Neural crest cell (in vitro differentiated cells): ENCODE measurements at regions not wholly inside any gene's neighbourhood (a gene's known extent, or its start where the extent isn't known, plus 50 kb on each side); places are given as distances from the start of the nearest gene placed in this dataset.

Source experiments
- DNase-seq: peaks from one replicate; pipeline ENCODE4 v3.0.0; 2021; ENCODE audit warnings: low read depth, mixed read lengths, low spot score
- H3K27ac Mint-ChIP-seq: one replicate; pipeline ENCODE4 v1.8.0; 2021; ENCODE audit warnings: mild to moderate bottlenecking, mixed read lengths; ENCODE audit not compliant: unreplicated experiment
- H3K27me3 Mint-ChIP-seq: 2 replicates; pipeline ENCODE4 v1.8.0; 2021; ENCODE audit warnings: low read depth, mild to moderate bottlenecking, mixed read lengths
- H3K36me3 Mint-ChIP-seq: 2 replicates; pipeline ENCODE4 v1.8.0; 2021; ENCODE audit warnings: low read depth, mild to moderate bottlenecking, mixed read lengths
- H3K4me1 Mint-ChIP-seq: 2 replicates; pipeline ENCODE4 v1.8.0; 2021; ENCODE audit warnings: mixed read lengths
- H3K4me3 Mint-ChIP-seq: one replicate; pipeline ENCODE4 v1.8.0; 2021; ENCODE audit warnings: mild to moderate bottlenecking, mixed read lengths
- H3K9me3 Mint-ChIP-seq: 2 replicates; pipeline ENCODE4 v1.8.0; 2021; ENCODE audit warnings: mixed read lengths
- CTCF ChIP-seq: fragments of 200-600 bp; sonication (generic); conservative IDR thresholded peaks from 2 replicates; pipeline ENCODE4 v1.5.0; 2021; ENCODE audit warnings: antibody characterized with exemption, mild to moderate bottlenecking

DNA sequence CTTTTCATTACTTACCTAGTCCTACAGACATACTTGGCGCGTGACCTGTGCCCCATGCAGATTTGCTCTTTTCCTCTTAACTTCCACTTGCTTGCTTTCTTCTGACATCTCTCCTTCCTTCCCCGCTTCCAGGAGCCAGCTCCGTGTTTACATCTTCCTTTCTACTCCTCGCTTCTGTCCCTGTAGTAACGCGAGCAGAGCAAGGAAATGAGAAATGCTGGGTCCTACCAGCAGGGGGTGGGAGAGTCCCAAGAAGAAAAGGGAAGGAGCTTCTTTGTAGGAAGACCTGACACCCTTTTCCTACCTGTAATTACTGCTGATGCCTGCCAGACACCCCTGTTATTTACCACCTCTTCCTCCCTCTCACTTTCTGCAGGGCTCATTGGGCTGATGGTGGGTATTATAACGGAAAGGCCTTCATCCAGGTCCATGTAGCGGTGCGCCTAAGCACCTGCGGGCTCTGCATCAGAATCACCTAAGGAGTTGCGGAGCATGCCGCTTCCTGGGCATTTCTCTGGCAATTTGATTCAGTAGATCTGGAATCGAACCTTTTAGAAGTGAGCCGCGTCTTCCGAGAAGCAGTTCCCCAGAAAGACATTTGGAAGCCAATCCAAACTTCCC is 1260.8 kb upstream of the WWC1 start:
- DNase-seq, result peak; percentile 14
- H3K27me3 Mint-ChIP-seq, result no peaks in the 10 kb centered on the region

DNA sequence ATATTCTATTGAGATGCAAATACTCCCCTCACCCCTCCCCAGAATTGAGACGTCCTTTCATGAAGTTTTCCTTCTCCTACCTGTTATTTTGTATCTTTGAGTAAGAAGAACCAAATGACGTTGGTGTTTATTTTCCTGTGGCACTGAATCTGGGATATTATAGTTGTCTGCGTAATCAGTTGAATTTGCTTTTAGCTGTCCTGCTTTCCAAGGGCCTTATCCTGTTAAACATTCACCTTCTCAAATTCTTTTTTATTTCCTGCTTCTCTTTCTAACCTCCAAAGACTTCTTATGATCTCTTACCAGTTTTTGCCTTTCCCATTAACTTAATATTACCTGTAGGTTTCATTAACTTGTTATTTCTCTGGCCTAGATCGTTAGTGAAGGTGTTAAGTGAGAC is 1254.9 kb upstream of the WWC1 start:
- H3K27me3 Mint-ChIP-seq, result no peaks in the 10 kb centered on the region
- no peak for TF ChIP-seq CTCF
- H3K9me3 Mint-ChIP-seq, result no peaks in the 10 kb centered on the region
- no peaks in the 10 kb centered on the region for H3K4me1 Mint-ChIP-seq
- no peaks in the 10 kb centered on the region for H3K36me3 Mint-ChIP-seq
- DNase-seq, result no peak
- no peak overlapping the region for H3K27ac Mint-ChIP-seq
- H3K4me3 Mint-ChIP-seq, result no peak overlapping the region

More for the DNA sequence above, 1260.8 kb upstream of the WWC1 start:
- Mint-ChIP-seq H3K4me1 (peaks cover 9% of the 10 kb centered on the region), H3K4me3 (no peak overlapping the region), H3K27ac (no peak overlapping the region), H3K36me3 (no peaks in the 10 kb centered on the region), H3K9me3 (no peaks in the 10 kb centered on the region)
- TF ChIP-seq CTCF, result peak; percentile 42

DNA sequence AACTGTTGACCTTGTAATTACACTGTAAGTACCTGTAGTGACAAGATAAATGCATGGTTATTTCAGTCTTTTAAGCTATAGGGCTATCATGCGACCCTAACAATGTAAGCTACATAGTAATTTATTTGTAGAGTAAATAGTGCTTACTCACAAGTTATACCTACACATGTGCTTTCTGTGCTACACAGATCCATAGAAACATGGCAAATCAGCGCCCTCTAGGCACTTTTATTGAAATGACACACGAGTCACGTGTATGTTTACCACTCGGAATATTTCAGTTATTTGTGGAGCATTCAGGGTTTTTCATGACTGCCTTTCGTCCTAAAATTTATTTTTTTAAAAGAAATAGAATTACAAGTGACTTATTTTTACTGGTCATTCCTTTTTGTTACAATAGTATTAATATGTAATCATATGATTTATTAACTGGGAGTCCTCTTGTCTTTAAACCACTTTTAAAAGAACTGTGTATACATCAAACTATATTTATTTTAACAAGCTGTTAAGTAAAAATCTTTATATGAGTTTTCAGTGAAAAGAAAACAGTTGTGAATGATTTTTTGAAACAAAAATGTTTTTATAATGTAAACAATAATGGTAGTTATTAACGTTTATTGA is 1242.3 kb upstream of the WWC1 start:
- Mint-ChIP-seq H3K9me3 (no peaks in the 10 kb centered on the region), H3K27ac (no peak overlapping the region), H3K36me3 (no peaks in the 10 kb centered on the region), H3K4me3 (no peak overlapping the region), H3K27me3 (no peaks in the 10 kb centered on the region), H3K4me1 (no peaks in the 10 kb centered on the region)
- peak; percentile 35 for DNase-seq
- peak; percentile 78 for TF ChIP-seq CTCF

DNA sequence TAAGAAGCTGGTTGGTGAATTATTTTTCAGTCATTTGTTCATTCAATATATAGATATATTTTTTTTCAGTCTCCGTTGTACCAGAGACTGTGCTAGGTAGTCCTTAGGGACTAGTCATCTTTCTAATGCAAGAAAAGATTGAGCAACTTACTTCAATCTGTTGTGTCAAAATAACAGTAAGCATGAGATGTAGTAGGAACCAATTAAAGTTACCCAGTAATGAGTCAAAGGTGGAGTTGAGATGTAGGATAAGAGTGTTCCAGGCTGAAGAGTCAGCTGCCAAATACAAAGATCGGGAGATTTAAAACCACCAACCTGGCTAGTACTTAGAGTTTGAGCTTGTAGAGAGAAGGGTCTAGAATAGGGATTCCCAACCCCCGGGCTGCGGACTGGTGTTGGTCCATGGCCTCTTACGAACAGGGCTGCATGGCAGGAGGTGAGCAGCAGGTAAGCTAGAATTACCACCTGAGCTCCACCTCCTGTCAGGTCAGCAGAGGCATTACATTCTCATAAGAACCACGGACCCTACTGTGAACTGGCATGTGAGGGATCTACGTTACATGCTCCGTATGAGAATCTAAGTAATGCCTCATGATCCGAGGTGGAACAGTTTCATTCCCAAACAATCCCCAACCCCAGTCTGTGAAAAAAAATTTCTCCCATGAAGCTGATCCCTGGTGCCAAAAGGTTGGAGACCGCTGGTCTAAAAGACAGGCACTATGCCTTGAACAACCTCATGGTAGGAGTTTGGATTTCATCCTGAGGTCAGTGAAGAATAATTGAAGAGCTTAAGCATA is 1241.5 kb upstream of the WWC1 start:
- H3K9me3 Mint-ChIP-seq, result no peaks in the 10 kb centered on the region
- H3K4me1 Mint-ChIP-seq, result no peaks in the 10 kb centered on the region
- H3K4me3 Mint-ChIP-seq, result no peak overlapping the region
- no peak for TF ChIP-seq CTCF
- H3K27me3 Mint-ChIP-seq, result no peaks in the 10 kb centered on the region
- no peak for DNase-seq
- H3K36me3 Mint-ChIP-seq, result no peaks in the 10 kb centered on the region
- H3K27ac Mint-ChIP-seq, result no peak overlapping the region

DNA sequence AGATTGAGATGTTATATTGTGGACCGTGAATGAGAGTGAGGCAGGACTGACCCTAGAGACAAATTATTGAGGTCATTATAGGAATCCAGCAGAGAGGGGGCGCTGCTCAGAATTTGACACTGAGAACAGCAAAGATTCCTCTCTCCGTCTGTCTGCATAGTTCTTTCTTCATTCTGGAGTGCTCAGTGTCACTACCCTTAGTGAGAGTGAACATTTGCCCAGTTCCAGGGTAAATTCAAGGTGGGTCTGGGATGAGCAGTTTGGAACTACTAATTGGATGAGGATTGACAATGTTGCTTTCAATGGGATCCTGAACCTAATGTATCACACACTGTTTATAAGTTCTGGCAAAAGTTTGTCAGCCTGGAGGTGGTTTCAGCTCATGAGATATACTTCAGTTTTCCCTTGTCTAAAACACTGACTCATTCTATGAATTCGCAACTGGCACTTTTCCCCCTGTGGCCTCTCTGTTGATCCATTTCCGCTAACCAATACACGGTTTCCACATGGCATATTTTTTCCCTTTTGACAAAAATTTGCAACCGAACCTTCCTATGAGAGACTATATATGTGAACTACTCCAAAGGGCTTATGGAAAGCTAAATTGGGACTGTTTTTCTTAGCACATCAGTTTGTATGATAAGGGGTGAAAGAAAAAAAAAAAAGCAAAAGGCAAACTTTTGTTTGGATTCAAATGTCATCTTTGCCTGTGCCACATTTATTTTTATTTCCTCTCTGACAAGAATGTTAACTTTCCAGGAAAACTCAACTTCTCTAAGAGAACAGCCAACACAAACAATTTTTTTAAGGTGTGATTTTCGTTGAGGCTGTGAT is 1240.7 kb upstream of the WWC1 start:
- H3K9me3 Mint-ChIP-seq, result peaks cover 3% of the 10 kb centered on the region
- H3K4me1 Mint-ChIP-seq, result no peaks in the 10 kb centered on the region
- no peaks in the 10 kb centered on the region for H3K27me3 Mint-ChIP-seq
- H3K36me3 Mint-ChIP-seq, result no peaks in the 10 kb centered on the region
- no peak for DNase-seq
- H3K27ac Mint-ChIP-seq, result no peak overlapping the region
- H3K4me3 Mint-ChIP-seq, result no peak overlapping the region
- TF ChIP-seq CTCF, result peak; percentile 15
